ENCODE measurements at regions not wholly inside any gene's neighbourhood (a gene's known extent, or its start where the extent isn't known, plus 50 kb on each side); places are given as distances from the start of the nearest gene placed in this dataset.

GRCh38 chr10:88033385-88033784, 170.0 kb downstream of the PTEN start:
- H3K4me3 ChIP-seq = no peak overlapping the region
- no peaks in the 10 kb centered on the region for H3K36me3 ChIP-seq
- H3K9me3 ChIP-seq = no peaks in the 10 kb centered on the region
- DNase-seq = no peak
- no peaks in the 10 kb centered on the region for H3K27me3 ChIP-seq
- H3K4me1 ChIP-seq = peaks cover 0 to 3% (median 0%) of the 10 kb centered on the region in 4 donors
- TF ChIP-seq CTCF (IDR thresholded peaks at IDR 0.05) (no peak), POLR2A (IDR thresholded peaks at IDR 0.05) (no peak)
- no peak overlapping the region for H3K27ac ChIP-seq

- DNase-seq = no peak
- Histone ChIP-seq H3K27ac (no peak overlapping the region), H3K4me1 (no peaks in the 10 kb centered on the region), H3K4me3 (no peak overlapping the region), H3K27me3 (no peaks in the 10 kb centered on the region), H3K9me3 (no peaks in the 10 kb centered on the region), H3K36me3 (no peaks in the 10 kb centered on the region)
- TF ChIP-seq CTCF (IDR thresholded peaks at IDR 0.05) (no peak), POLR2A (IDR thresholded peaks at IDR 0.05) (no peak)
These were observed 170.4 kb downstream of the PTEN start for GRCh38 chr10:88033793-88034192.

GRCh38 chr10:88036126-88036525, 172.7 kb downstream of the PTEN start:
- no peak for TF ChIP-seq POLR2A (IDR thresholded peaks at IDR 0.05)
- no peak for TF ChIP-seq CTCF (IDR thresholded peaks at IDR 0.05)
- DNase-seq = no peak
- Histone ChIP-seq H3K4me1 (no peaks in the 10 kb centered on the region), H3K4me3 (no peak overlapping the region), H3K9me3 (no peaks in the 10 kb centered on the region), H3K27ac (no peak overlapping the region), H3K36me3 (no peaks in the 10 kb centered on the region), H3K27me3 (no peaks in the 10 kb centered on the region)

GRCh38 chr10:88037623-88038022, 174.2 kb downstream of the PTEN start:
- Histone ChIP-seq H3K9me3 (no peaks in the 10 kb centered on the region), H3K4me1 (no peaks in the 10 kb centered on the region), H3K4me3 (no peak overlapping the region), H3K27me3 (no peaks in the 10 kb centered on the region), H3K27ac (no peak overlapping the region), H3K36me3 (no peaks in the 10 kb centered on the region)
- DNase-seq = no peak
- no peak for TF ChIP-seq CTCF (IDR thresholded peaks at IDR 0.05)
- no peak for TF ChIP-seq POLR2A (IDR thresholded peaks at IDR 0.05)

GRCh38 chr10:88038268-88038667, 174.8 kb downstream of the PTEN start:
- Histone ChIP-seq H3K36me3 (no peaks in the 10 kb centered on the region), H3K4me3 (no peak overlapping the region), H3K27ac (no peak overlapping the region), H3K27me3 (no peaks in the 10 kb centered on the region), H3K9me3 (no peaks in the 10 kb centered on the region), H3K4me1 (no peaks in the 10 kb centered on the region)
- DNase-seq = no peak
- TF ChIP-seq POLR2A (IDR thresholded peaks at IDR 0.05) (no peak), CTCF (IDR thresholded peaks at IDR 0.05) (no peak)

- H3K9me3 ChIP-seq = no peaks in the 10 kb centered on the region
- H3K4me1 ChIP-seq = no peaks in the 10 kb centered on the region
- TF ChIP-seq CTCF (IDR thresholded peaks at IDR 0.05) (no peak), POLR2A (IDR thresholded peaks at IDR 0.05) (no peak)
- no peak for DNase-seq
- no peak overlapping the region for H3K27ac ChIP-seq
- no peak overlapping the region for H3K4me3 ChIP-seq
- H3K36me3 ChIP-seq = no peaks in the 10 kb centered on the region
- H3K27me3 ChIP-seq = no peaks in the 10 kb centered on the region
These were observed 176.2 kb downstream of the PTEN start for GRCh38 chr10:88039496-88040200.

Measured in Peyer's patch (tissue), 4 donors.